IPS-18a (cell line): ENCODE measurements at regions not wholly inside any gene's neighbourhood (a gene's known extent, or its start where the extent isn't known, plus 50 kb on each side); places are given as distances from the start of the nearest gene placed in this dataset.
"Not testable (repeated sequence)": the region's sequence is repeated elsewhere in the genome, so short reads cannot be mapped to it uniquely, and the experiment has no call there.

ENCODE experiments used
- H3K27ac ChIP-seq: one replicate; pipeline ENCODE4 v1.5.1; 2013; ENCODE audit warnings: low read length
- H3K27me3 ChIP-seq: one replicate; pipeline ENCODE4 v1.6.1; 2013; ENCODE audit warnings: mild to moderate bottlenecking, low read length; ENCODE audit not compliant: control insufficient read depth, insufficient read depth
- H3K36me3 ChIP-seq: one replicate; pipeline ENCODE4 v1.6.1; 2013; ENCODE audit warnings: low read depth, low read length; ENCODE audit not compliant: control insufficient read depth
- H3K4me1 ChIP-seq: one replicate; pipeline ENCODE4 v1.6.1; 2013; ENCODE audit warnings: low read depth, low read length; ENCODE audit not compliant: control insufficient read depth
- H3K4me3 ChIP-seq: one replicate; pipeline ENCODE4 v1.5.1; 2013; ENCODE audit warnings: low read length
- H3K9ac ChIP-seq: one replicate; pipeline ENCODE4 v1.6.1; 2013; ENCODE audit warnings: mild to moderate bottlenecking, low read length, moderate library complexity
- H3K9me3 ChIP-seq: one replicate; pipeline ENCODE4 v1.6.1; 2013; ENCODE audit warnings: low read depth, low read length; ENCODE audit not compliant: control insufficient read depth

DNA sequence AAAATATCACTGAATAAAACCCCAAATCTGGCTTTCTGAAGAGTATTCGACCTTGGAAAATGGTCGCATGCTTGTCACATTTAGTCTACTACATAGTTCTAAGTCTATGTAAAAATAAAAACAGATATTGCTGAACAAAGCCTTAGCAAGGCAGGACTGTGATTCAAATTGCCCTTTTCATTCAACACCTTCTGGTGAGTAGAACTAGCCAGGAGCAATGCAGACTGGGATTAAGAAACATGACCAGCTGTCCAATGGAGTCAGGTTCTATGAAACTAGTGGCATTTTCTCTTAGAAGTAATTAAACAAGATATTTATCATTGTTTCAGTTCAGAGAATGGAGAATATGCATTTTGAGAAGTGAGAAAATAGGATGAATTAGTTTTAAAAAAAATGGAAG, 1260.5 kb upstream of the ACVR2A start:
- peaks cover 6% of the 10 kb centered on the region for H3K4me1 ChIP-seq
- no peaks in the 10 kb centered on the region for H3K36me3 ChIP-seq
- H3K27ac ChIP-seq: no peak overlapping the region
- H3K9ac ChIP-seq: no peak overlapping the region
- no peaks in the 10 kb centered on the region for H3K27me3 ChIP-seq
- no peak overlapping the region for H3K4me3 ChIP-seq
- no peaks in the 10 kb centered on the region for H3K9me3 ChIP-seq

DNA sequence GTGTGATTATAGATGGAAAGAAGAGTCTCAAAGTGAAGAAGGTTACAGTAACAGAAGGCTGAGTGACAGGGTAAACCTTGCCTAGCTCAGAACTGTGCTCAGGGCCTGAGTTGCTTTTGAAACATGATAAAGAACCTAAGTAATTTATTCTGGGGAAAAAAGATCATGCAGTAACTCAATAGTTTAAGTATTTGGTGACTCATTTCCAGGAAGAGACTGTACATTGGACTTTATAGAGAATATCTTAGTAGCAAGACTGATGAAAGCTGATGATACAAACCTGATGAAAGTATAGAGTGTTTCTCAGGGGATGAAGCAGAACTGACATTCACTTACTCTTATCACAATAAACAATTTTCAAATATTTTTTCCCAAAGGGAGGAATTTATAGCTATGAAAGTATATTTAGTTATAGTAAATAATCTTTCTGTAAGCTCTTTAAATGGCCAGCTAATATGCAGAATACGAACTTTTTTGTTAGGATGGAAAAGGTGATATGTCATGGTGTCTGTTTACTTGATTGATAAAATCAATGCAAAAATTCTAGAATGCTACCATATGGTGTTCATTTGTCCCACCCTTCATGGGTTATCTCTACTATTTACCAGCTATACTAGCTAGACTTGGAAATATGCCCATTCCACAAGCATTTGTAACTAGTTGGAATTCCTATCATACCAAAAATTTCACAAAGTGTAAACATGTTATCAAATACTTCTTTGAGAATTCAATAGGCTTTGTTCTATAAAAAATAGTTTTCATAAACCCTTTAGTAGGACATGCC, 1265.5 kb upstream of the ACVR2A start:
- H3K9ac ChIP-seq: no peak overlapping the region
- no peaks in the 10 kb centered on the region for H3K9me3 ChIP-seq
- peaks cover 10% of the 10 kb centered on the region for H3K4me1 ChIP-seq
- no peak overlapping the region for H3K27ac ChIP-seq
- no peaks in the 10 kb centered on the region for H3K36me3 ChIP-seq
- no peaks in the 10 kb centered on the region for H3K27me3 ChIP-seq
- H3K4me3 ChIP-seq: no peak overlapping the region

DNA sequence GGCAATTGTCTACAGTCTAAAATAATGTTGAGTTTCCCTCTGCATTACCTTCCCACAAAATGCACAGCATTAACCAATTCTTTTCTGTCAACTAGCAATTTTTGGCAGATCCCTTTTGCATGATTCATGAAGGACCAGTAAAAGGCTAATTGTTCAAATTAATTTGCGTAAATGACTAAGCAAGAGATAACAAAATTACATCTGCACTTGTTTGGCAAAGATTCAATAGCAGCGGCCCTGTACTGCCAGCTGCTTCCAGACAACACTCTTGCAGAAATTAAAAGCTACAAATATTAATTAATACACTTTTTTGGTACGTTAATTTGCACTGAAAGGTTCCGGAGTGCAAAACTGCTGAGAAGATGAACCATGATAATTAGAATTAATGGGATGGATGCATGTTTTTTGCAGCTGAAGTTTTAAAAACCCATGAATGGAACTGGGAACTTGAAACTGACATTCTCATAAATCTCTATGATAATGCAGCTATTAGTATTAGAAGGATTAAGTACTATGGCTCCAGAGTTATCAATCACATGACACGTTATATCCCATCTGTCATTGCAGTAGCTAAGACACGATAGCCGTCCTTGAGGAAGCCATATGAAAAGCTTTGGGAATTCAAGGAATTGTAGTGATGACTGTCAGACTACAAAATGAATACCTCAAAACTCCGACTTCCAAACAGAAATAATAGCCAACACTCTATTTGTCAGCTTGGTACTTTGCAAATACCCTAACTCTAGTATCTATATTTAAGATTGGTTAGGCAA, 1268.3 kb upstream of the ACVR2A start:
- no peaks in the 10 kb centered on the region for H3K27me3 ChIP-seq
- no peak overlapping the region for H3K9ac ChIP-seq
- no peaks in the 10 kb centered on the region for H3K36me3 ChIP-seq
- H3K4me3 ChIP-seq: no peak overlapping the region
- H3K27ac ChIP-seq: no peak overlapping the region
- H3K9me3 ChIP-seq: no peaks in the 10 kb centered on the region
- H3K4me1 ChIP-seq: peaks cover 13% of the 10 kb centered on the region

DNA sequence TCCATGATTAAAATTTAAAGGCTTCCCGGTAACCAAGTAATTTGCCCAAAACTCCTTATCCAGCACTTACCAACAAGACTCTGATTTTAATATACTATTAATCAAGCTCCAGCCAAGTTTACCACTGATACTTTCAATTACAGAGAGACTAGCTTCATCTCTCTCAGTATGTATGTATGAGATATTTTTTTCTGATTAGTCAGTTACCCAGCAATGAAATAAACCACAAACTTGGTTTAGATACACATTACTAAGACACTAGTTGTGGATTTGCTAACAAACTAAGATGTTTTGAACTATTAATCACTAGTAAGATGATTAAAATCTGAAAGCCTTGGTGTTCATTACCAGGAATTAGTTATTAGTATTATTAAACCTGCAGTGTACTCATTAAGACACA, 1272.2 kb upstream of the ACVR2A start:
- H3K36me3 ChIP-seq: no peaks in the 10 kb centered on the region
- no peak overlapping the region for H3K27ac ChIP-seq
- H3K4me1 ChIP-seq: peaks cover 13% of the 10 kb centered on the region
- no peaks in the 10 kb centered on the region for H3K27me3 ChIP-seq
- no peak overlapping the region for H3K4me3 ChIP-seq
- no peaks in the 10 kb centered on the region for H3K9me3 ChIP-seq
- peak overlapping the region; percentile 16 for H3K9ac ChIP-seq

DNA sequence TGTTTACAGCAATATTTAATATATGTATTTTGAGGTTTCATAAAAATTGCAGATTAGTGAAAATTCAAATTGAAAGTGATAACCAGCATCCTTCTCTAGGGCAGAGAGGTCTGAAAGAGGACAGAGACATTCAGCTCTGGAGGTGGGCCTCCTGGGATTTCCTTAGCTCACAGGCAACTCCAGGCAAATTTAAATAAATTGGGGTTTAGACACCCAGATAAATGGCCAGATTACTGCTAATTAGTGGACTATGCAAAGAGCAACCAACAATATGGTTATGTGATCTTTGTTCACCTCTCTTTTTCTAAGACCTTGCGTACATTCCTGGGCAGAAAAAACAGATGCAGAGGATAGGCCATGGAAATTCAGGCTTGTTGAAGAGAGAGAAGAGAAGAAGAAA, 1282.8 kb upstream of the ACVR2A start:
- Histone ChIP-seq H3K27ac (no peak overlapping the region), H3K9me3 (no peaks in the 10 kb centered on the region), H3K9ac (no peak overlapping the region), H3K27me3 (no peaks in the 10 kb centered on the region), H3K4me1 (no peaks in the 10 kb centered on the region), H3K36me3 (no peaks in the 10 kb centered on the region), H3K4me3 (no peak overlapping the region)

DNA sequence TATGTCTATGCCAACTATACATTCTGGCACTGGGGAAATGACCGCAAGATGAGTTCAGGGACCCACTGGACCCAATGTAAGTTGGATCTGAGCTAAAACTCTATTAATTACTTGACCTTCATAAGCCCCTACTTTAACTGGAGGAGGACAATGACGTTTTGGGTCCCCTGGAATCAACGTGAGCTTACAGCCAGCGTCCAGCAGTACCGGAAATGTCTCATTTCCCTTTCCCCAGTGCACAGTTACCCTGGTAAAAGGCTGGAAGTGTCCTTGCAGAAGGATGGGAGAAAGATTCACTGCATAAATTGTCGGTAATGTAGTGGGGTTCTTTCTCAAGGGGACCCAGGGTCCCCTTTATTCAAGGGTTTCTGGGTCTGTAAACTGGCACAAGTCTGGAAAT, 1297.6 kb upstream of the ACVR2A start:
- Histone ChIP-seq H3K9me3 (no peaks in the 10 kb centered on the region), H3K9ac (no peak overlapping the region), H3K4me1 (peaks cover 8% of the 10 kb centered on the region), H3K27ac (no peak overlapping the region), H3K4me3 (no peak overlapping the region), H3K27me3 (no peaks in the 10 kb centered on the region), H3K36me3 (no peaks in the 10 kb centered on the region)

DNA sequence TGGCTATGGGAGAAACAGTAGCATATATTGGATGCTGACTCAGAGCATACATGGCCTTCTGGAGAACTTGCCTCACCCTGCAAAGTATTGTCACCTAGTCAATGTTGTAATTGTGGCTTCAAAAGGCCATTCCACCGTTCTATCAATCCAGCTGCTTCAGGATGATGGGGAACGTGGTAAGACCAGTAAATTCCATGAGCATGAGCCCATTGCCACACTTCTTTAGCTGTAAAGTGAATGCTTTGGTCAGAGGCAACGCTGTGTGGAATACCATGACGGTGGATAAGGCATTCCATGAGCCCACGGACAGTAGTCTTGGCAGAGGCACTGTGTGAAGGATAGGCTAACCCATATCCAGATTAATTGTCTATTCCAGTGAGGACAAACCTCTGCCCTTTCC, 1300.1 kb upstream of the ACVR2A start:
- Histone ChIP-seq H3K27me3 (no peaks in the 10 kb centered on the region), H3K9me3 (no peaks in the 10 kb centered on the region), H3K4me3 (no peak overlapping the region), H3K36me3 (no peaks in the 10 kb centered on the region), H3K4me1 (peaks cover 26% of the 10 kb centered on the region), H3K9ac (no peak overlapping the region), H3K27ac (no peak overlapping the region)

DNA sequence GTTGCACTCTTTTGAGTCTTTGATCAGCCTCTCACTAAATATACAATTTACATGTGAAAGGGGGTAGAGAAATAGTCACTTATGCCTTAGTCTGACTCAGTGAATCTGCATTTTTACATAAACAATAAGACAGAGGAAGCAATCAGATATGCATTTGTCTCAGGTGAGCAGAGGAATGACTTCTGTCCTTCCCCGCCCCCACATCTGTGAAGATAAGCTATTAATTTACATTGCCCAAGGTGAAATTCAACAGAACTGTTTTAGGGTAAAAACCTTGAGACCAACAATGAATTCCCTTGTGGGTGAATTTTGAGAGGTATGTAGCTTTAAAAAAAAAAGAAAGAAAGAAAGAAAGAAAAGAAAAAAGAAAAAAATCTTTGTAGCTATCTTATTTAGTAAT, 1302.9 kb upstream of the ACVR2A start:
- Histone ChIP-seq H3K4me3 (no peak overlapping the region), H3K9me3 (no peaks in the 10 kb centered on the region), H3K27me3 (no peaks in the 10 kb centered on the region), H3K36me3 (no peaks in the 10 kb centered on the region), H3K4me1 (peaks cover 39% of the 10 kb centered on the region), H3K27ac (peak overlapping the region; percentile 78), H3K9ac (no peak overlapping the region)

DNA sequence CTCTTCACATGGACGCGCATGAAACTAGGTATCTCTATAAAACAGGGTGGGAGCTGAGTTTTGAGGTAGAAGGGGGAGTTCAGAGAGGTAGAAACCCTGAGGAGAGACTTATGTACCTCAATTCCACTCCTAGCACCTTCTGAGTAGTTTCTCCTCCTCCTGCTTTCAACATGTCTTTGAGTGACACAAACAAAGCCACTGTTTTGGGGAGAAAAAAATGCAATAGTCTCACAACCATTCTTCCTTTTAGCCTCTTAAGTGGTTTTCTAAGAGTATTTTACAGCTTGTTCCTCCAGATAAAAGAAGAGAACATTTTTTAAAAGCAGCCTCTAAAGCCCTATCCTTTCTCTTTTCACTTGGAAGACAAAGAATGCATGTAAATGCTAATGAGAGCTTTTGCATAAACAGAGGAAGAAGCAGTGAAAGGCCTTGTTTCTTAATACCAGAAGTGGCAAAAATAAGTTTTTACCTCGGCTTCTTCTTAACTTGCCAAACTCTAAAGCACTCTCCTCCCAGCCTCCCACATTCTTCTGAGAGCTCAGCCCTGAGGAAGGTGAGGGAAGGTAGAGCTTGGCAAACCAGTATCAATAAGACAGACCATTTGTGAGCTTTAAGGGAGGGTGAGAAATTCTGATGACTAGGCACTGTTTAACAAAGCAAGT, 1304.4 kb upstream of the ACVR2A start:
- peaks cover 39% of the 10 kb centered on the region for H3K4me1 ChIP-seq
- H3K9ac ChIP-seq: peak overlapping the region; percentile 45
- no peak overlapping the region for H3K4me3 ChIP-seq
- peak overlapping the region; percentile 92 for H3K27ac ChIP-seq
- no peaks in the 10 kb centered on the region for H3K36me3 ChIP-seq
- no peaks in the 10 kb centered on the region for H3K9me3 ChIP-seq
- H3K27me3 ChIP-seq: no peaks in the 10 kb centered on the region

DNA sequence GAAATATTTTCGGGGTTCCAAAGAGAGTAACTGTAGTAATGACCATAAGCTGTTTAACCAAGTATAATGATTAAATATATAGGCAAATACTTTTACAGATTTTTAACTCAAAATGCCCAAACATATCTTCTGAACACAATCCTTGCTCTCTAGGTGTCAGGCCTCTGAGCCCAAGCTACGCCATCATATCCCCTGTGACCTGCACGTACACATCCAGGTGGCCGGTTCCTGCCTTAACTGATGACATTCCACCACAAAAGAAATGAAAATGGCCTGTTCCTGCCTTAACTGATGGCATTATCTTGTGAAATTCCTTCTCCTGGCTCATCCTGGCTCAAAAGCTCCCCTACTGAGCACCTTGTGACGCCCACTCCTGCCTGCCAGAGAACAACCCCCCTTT, 1305.1 kb upstream of the ACVR2A start:
- H3K9ac ChIP-seq: peak overlapping the region; percentile 11
- peaks cover 39% of the 10 kb centered on the region for H3K4me1 ChIP-seq
- H3K9me3 ChIP-seq, H3K27me3 ChIP-seq, H3K36me3 ChIP-seq, H3K4me3 ChIP-seq: not testable (repeated sequence)
- peak overlapping the region; percentile 88 for H3K27ac ChIP-seq

DNA sequence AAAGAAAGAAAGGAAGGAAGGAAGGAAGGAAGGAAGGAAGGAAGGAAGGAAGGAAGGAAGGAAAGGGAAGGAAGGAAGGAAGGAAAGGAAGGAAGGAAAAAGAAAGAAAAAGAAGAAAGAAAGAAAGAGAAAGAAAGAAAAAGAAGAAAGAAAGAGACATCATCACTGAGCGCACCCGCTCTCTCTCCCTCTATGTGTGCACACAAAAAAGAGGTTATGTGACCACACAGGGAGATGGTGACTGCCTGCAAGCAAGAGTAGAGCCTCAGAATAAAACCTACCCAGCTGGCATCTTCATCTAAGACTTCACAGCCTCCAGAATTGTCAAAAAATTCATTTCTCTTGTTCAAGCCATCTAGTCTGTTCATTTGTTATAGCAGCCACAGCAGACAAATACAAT, 1307.4 kb upstream of the ACVR2A start:
- Histone ChIP-seq H3K36me3 (no peaks in the 10 kb centered on the region), H3K4me3 (no peak overlapping the region), H3K4me1 (peaks cover 33% of the 10 kb centered on the region), H3K9ac (no peak overlapping the region), H3K27ac (no peak overlapping the region), H3K9me3 (no peaks in the 10 kb centered on the region), H3K27me3 (no peaks in the 10 kb centered on the region)
